Osteoblast (primary cell): ENCODE measurements at regions not wholly inside any gene's neighbourhood (a gene's known extent, or its start where the extent isn't known, plus 50 kb on each side); places are given as distances from the start of the nearest gene placed in this dataset.

ENCODE experiments used
- DNase-seq: peaks from one replicate; pipeline ENCODE4 v3.0.0; 2011; ENCODE audit warnings: low spot score, mixed read lengths; ENCODE audit not compliant: insufficient read length; ENCODE audit errors: missing footprints
- H2AFZ ChIP-seq: 2 replicates; pipeline ENCODE4 v1.6.0; 2011; ENCODE audit warnings: mild to moderate bottlenecking, low read length
- H3K27ac ChIP-seq: 2 replicates; pipeline ENCODE4 v1.5.1; 2011; ENCODE audit warnings: mild to moderate bottlenecking, low read depth, low read length, moderate library complexity
- H3K27me3 ChIP-seq: 2 replicates; pipeline ENCODE4 v1.6.0; 2012; ENCODE audit warnings: mild to moderate bottlenecking, control low read depth, inconsistent platforms, low read length, moderate library complexity; ENCODE audit not compliant: insufficient read depth
- H3K36me3 ChIP-seq: 2 replicates; pipeline ENCODE4 v1.5.1; 2011; ENCODE audit warnings: mild to moderate bottlenecking, low read length, control low read depth, moderate library complexity; ENCODE audit not compliant: insufficient read depth
- H3K4me1 ChIP-seq: 2 replicates; pipeline ENCODE4 v1.5.1; 2011; ENCODE audit warnings: mild to moderate bottlenecking, low read length, control low read depth, moderate library complexity; ENCODE audit not compliant: insufficient read depth
- H3K4me2 ChIP-seq: 2 replicates; pipeline ENCODE4 v1.6.0; 2011; ENCODE audit warnings: mild to moderate bottlenecking, low read length; ENCODE audit not compliant: insufficient read depth
- H3K4me3 ChIP-seq: fragments of 200-600 bp; sonication (generic); 3 replicates; pipeline ENCODE4 v1.5.1; 2012; ENCODE audit warnings: mild to moderate bottlenecking, low read length, inconsistent platforms; ENCODE audit not compliant: insufficient read depth
- H3K79me2 ChIP-seq: 2 replicates; pipeline ENCODE4 v1.6.0; 2012; ENCODE audit warnings: mild to moderate bottlenecking, low read length, control low read depth, inconsistent platforms; ENCODE audit not compliant: insufficient read depth
- H3K9me3 ChIP-seq: 2 replicates; pipeline ENCODE4 v1.5.1; 2011; ENCODE audit warnings: low read depth, low read length, control low read depth
- H4K20me1 ChIP-seq: 2 replicates; pipeline ENCODE4 v1.6.0; 2012; ENCODE audit warnings: mild to moderate bottlenecking, low read length, control low read depth; ENCODE audit not compliant: insufficient read depth
- TF ChIP-seq, protein P1 (sequence below): IDR thresholded peaks from 2 replicates; pipeline ENCODE4 v1.5.1; 2011; ENCODE audit warnings: mild to moderate bottlenecking, low read depth, low read length, moderate library complexity; ENCODE audit errors: extremely low read depth

DNA sequence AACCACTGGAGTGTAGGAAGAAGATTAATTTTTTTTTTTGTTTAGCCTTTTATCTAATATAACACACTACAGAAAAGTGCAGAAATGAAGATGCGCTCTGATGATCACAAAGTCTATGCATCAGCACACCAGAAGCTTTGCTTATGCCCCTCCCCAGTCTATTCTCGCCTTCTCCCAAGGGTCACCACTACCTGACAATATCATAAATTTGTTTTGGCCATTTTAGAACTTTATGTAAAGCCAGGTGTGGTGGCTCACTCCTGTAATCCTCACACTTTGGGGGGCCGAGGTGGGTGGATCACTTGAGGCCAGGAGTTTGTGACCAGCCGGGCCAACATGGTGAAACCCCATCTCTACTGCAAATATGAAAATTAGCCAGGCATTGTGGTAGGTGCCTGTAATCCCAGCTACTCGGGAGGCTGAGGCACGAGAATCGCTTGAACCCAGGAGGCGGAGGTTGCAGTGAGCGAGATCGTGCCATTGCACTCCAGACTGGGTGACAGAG is 231.3 kb downstream of the FOXD2 start:
- Histone ChIP-seq H3K4me2 (no peak overlapping the region), H4K20me1 (no peaks in the 10 kb centered on the region), H3K79me2 (no peaks in the 10 kb centered on the region), H3K27me3 (no peaks in the 10 kb centered on the region), H3K4me1 (no peaks in the 10 kb centered on the region), H3K4me3 (no peak overlapping the region), H3K27ac (no peak overlapping the region), H2AFZ (no peak overlapping the region), H3K36me3 (no peaks in the 10 kb centered on the region), H3K9me3 (peaks cover 2% of the 10 kb centered on the region)
- TF ChIP-seq, protein P1, sequence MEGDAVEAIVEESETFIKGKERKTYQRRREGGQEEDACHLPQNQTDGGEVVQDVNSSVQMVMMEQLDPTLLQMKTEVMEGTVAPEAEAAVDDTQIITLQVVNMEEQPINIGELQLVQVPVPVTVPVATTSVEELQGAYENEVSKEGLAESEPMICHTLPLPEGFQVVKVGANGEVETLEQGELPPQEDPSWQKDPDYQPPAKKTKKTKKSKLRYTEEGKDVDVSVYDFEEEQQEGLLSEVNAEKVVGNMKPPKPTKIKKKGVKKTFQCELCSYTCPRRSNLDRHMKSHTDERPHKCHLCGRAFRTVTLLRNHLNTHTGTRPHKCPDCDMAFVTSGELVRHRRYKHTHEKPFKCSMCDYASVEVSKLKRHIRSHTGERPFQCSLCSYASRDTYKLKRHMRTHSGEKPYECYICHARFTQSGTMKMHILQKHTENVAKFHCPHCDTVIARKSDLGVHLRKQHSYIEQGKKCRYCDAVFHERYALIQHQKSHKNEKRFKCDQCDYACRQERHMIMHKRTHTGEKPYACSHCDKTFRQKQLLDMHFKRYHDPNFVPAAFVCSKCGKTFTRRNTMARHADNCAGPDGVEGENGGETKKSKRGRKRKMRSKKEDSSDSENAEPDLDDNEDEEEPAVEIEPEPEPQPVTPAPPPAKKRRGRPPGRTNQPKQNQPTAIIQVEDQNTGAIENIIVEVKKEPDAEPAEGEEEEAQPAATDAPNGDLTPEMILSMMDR = no peak
- DNase-seq = no peak

DNA sequence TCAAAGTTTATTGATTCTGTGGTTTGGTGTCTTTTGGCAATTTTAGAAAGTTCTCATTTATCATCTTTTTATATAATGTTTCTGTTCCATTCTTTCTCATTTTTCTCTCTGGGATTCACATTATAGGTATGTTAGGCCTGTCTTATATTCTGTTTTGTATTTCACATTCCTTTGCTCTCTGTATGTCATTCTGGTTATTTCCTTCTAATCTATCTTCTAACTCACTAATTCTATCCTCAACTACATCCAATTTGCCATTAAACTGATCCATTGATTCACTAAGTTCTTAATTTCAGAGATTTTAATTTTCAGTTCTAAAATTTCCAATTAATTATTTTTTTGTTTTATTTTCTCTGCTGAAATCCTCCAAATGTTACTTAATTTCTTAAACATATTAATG is 234.8 kb downstream of the FOXD2 start:
- H3K4me3 ChIP-seq = no peak overlapping the region
- H3K27me3 ChIP-seq = no peaks in the 10 kb centered on the region
- no peaks in the 10 kb centered on the region for H4K20me1 ChIP-seq
- no peaks in the 10 kb centered on the region for H3K9me3 ChIP-seq
- no peaks in the 10 kb centered on the region for H3K36me3 ChIP-seq
- H2AFZ ChIP-seq = no peak overlapping the region
- no peak for DNase-seq
- H3K27ac ChIP-seq = no peak overlapping the region
- H3K79me2 ChIP-seq = no peaks in the 10 kb centered on the region
- TF ChIP-seq, protein P1 = no peak
- no peak overlapping the region for H3K4me2 ChIP-seq
- no peaks in the 10 kb centered on the region for H3K4me1 ChIP-seq

DNA sequence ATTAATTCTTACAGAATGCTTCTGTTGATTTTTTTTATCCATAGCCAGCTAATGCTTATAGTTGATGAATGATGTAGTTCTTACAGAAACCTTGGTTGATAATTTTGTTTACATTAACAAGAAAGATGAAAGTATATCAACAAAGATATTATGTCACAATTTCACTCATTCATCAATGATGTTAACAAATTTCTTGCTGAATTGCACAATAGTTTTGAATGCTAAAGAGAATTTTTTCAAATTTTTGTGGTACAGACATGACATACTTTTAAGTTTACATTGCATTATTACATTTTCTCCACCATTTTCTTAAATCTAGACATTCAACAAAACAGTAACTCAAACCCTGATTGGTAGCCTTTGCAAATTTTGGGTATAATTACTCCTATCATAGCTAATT is 236.3 kb downstream of the FOXD2 start:
- H3K79me2 ChIP-seq = no peaks in the 10 kb centered on the region

DNA sequence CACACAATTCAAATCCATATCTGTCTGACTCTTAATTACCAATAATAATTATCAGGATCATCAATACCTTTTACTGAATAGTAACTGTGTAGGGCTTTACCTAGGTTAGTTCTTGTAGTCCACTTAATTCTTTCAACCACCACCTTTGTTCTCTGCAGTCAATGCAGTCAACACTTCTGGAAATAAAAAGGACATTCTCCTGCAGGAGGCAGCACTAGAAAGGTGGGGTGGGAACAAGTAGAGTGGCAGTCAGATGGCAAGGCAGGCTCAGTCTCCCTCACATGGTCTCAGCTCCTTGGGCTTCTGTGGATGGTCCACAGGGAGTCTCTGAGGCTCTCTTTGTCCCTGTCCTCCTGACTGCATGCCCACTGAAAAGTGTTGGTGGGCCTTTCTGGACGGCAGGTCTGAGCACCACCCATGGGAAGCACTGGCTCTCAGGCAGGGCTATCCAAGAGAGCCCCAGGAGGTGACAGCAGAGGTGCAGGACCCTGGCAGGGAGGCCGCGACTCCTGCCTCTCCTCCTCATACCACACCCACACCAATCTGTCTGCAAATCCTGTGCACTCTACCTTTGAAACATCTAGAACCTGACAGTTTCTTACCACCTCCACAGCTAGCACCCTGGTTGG is 237.3 kb downstream of the FOXD2 start:
- H3K4me3 ChIP-seq = no peak overlapping the region
- DNase-seq = no peak
- H3K4me2 ChIP-seq = no peak overlapping the region
- no peaks in the 10 kb centered on the region for H3K27me3 ChIP-seq
- no peaks in the 10 kb centered on the region for H3K79me2 ChIP-seq
- no peak overlapping the region for H3K27ac ChIP-seq
- no peak overlapping the region for H2AFZ ChIP-seq
- no peaks in the 10 kb centered on the region for H4K20me1 ChIP-seq
- H3K9me3 ChIP-seq = no peaks in the 10 kb centered on the region
- no peaks in the 10 kb centered on the region for H3K4me1 ChIP-seq
- H3K36me3 ChIP-seq = no peaks in the 10 kb centered on the region
- TF ChIP-seq, protein P1 = no peak

More for the DNA sequence above, 236.3 kb downstream of the FOXD2 start:
- Histone ChIP-seq H3K36me3 (no peaks in the 10 kb centered on the region), H3K27me3 (no peaks in the 10 kb centered on the region), H3K4me2 (no peak overlapping the region), H3K27ac (no peak overlapping the region), H3K9me3 (no peaks in the 10 kb centered on the region), H2AFZ (no peak overlapping the region), H3K4me1 (no peaks in the 10 kb centered on the region), H4K20me1 (no peaks in the 10 kb centered on the region), H3K4me3 (no peak overlapping the region)
- no peak for DNase-seq
- TF ChIP-seq, protein P1 = no peak
